ENCODE measurements at regions not wholly inside any gene's neighbourhood (a gene's known extent, or its start where the extent isn't known, plus 50 kb on each side); places are given as distances from the start of the nearest gene placed in this dataset.

- H3K9me3 ChIP-seq (ENCODE audit: control insufficient read depth, low read length) = no peaks in the 10 kb centered on the region
- H3K4me3 ChIP-seq (ENCODE audit: low read length) = no peak overlapping the region
- peak; percentile 85 for DNase-seq (ENCODE audit: low read depth)
- peak overlapping the region; percentile 30 for H3K9ac ChIP-seq (ENCODE audit: low read length)
- no peaks in the 10 kb centered on the region for H3K27me3 ChIP-seq (replicated peaks; ENCODE audit: control insufficient read depth, insufficient read depth, low read length)
- peaks cover 12% of the 10 kb centered on the region for H3K36me3 ChIP-seq (ENCODE audit: control insufficient read depth, insufficient read depth, low read length, severe bottlenecking)
- peaks cover 51% of the 10 kb centered on the region for H3K4me1 ChIP-seq (ENCODE audit: control insufficient read depth, insufficient read depth, low read length)
Measured at GRCh38 chr1:39102537-39103327, 76.6 kb downstream of the NDUFS5 start.

DNA sequence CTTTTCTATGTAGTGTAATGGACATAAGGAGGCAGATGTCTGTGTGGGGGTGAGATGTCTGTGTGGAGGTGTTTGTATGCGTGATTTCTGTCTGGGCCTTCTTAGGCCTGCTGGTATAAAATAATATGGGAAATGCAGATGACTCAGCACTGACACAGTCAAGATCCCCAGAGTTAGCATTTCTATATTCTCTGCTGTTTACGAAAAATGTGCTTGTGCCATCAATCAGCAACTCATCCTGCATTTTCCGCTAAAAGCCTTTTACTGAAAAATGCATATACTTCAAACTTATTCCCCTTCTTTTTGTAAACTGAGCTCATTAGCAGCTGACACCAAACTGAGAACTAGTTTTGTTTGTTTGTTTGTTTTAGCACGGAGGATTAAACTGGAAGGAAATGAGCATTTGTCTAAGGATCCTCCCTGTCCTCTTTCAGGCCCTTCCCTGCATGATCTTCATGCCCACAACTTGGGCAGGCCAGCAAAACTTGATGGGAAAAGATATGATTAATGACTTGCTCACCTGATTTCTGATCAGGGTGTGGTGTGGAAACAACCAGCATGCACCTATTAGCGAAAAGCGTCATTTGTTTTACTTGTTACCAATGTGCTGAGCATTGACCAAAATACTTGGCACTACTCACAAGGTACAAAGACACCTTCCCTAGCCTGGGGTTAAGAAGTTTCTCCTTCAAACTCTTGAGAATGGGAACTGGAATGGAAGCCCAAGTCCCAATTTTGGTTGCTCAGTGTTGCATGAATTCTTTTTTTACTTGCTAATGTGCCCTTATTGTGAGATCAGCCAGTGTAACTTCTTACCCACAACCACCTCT is 77.4 kb downstream of the NDUFS5 start:
- peaks cover 55% of the 10 kb centered on the region for H3K4me1 ChIP-seq (ENCODE audit: control insufficient read depth, insufficient read depth, low read length)
- no peaks in the 10 kb centered on the region for H3K27me3 ChIP-seq (replicated peaks; ENCODE audit: control insufficient read depth, insufficient read depth, low read length)
- no peaks in the 10 kb centered on the region for H3K9me3 ChIP-seq (ENCODE audit: control insufficient read depth, low read length)
- peak; percentile 67 for DNase-seq (ENCODE audit: low read depth)
- peaks cover 9% of the 10 kb centered on the region for H3K36me3 ChIP-seq (ENCODE audit: control insufficient read depth, insufficient read depth, low read length, severe bottlenecking)
- peak overlapping the region; percentile 30 for H3K9ac ChIP-seq (ENCODE audit: low read length)
- no peak overlapping the region for H3K4me3 ChIP-seq (ENCODE audit: low read length)

GRCh38 chr1:39104158-39105060 is 78.3 kb downstream of the NDUFS5 start:
- H3K9ac ChIP-seq (ENCODE audit: low read length) = peak overlapping the region; percentile 88
- no peaks in the 10 kb centered on the region for H3K9me3 ChIP-seq (ENCODE audit: control insufficient read depth, low read length)
- DNase-seq (ENCODE audit: low read depth) = peak; percentile 65
- peak overlapping the region; percentile 87 for H3K4me3 ChIP-seq (ENCODE audit: low read length)
- no peaks in the 10 kb centered on the region for H3K27me3 ChIP-seq (replicated peaks; ENCODE audit: control insufficient read depth, insufficient read depth, low read length)
- peaks cover 6% of the 10 kb centered on the region for H3K36me3 ChIP-seq (ENCODE audit: control insufficient read depth, insufficient read depth, low read length, severe bottlenecking)
- peaks cover 59% of the 10 kb centered on the region for H3K4me1 ChIP-seq (ENCODE audit: control insufficient read depth, insufficient read depth, low read length)

- peak; percentile 89 for DNase-seq (ENCODE audit: low read depth)
- Histone ChIP-seq H3K4me1 (ENCODE audit: control insufficient read depth, insufficient read depth, low read length) (peaks cover 68% of the 10 kb centered on the region), H3K9me3 (ENCODE audit: control insufficient read depth, low read length) (no peaks in the 10 kb centered on the region), H3K4me3 (ENCODE audit: low read length) (peak overlapping the region; percentile 87), H3K27me3 (replicated peaks; ENCODE audit: control insufficient read depth, insufficient read depth, low read length) (no peaks in the 10 kb centered on the region), H3K9ac (ENCODE audit: low read length) (peak overlapping the region; percentile 88), H3K36me3 (ENCODE audit: control insufficient read depth, insufficient read depth, low read length, severe bottlenecking) (no peaks in the 10 kb centered on the region)
Measured at GRCh38 chr1:39105061-39105840, 79.1 kb downstream of the NDUFS5 start.

DNA sequence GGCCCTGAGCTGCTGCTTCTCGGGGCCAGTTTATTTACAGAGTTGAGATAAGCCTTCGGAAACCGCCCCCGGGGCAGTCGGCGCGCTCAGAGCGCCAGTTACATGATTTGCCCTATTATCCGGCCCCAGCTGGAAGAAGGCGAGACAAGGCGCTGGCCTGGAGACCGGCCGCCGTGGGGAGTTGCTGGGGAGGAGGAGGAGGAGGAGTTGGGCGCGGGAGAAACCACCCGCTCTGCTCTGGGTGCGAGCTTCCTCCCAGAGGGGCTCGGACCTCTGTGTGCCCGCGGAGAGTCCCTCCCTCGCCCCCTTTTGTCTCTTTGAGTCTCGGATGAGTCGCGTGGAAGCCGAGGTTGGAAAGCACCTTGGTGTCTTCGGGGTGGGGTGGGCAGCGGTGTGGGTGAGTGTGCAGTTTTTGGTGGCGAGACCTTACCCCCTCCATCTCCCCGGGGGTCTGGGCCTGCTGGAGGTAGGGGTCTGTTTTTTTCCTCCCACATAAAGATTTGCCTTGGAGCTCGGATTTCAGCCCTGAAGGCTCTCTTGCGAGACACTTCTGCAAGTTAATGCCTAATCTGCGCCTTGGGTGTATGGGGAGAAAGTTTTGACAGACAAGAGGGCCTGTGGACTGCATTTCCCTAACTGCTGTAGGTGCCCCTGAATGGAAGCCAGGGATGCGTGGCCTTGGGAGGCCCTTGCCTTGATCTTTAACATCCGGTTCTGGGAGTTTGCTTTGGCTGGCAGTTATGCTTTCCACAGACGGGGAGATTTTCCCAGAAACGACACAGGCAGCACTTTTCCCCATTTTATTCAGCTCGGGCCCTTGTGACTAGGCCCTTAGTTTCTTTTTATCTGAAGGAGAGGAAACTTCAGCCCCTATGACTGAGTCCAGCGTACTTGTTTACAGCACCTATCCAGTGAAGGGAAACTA is 80.0 kb downstream of the NDUFS5 start:
- H3K27me3 ChIP-seq (replicated peaks; ENCODE audit: control insufficient read depth, insufficient read depth, low read length) = no peaks in the 10 kb centered on the region
- no peaks in the 10 kb centered on the region for H3K9me3 ChIP-seq (ENCODE audit: control insufficient read depth, low read length)
- H3K4me3 ChIP-seq (ENCODE audit: low read length) = peak overlapping the region; percentile 87
- H3K9ac ChIP-seq (ENCODE audit: low read length) = peak overlapping the region; percentile 88
- H3K36me3 ChIP-seq (ENCODE audit: control insufficient read depth, insufficient read depth, low read length, severe bottlenecking) = no peaks in the 10 kb centered on the region
- DNase-seq (ENCODE audit: low read depth) = peak; percentile 66
- H3K4me1 ChIP-seq (ENCODE audit: control insufficient read depth, insufficient read depth, low read length) = peaks cover 74% of the 10 kb centered on the region

DNA sequence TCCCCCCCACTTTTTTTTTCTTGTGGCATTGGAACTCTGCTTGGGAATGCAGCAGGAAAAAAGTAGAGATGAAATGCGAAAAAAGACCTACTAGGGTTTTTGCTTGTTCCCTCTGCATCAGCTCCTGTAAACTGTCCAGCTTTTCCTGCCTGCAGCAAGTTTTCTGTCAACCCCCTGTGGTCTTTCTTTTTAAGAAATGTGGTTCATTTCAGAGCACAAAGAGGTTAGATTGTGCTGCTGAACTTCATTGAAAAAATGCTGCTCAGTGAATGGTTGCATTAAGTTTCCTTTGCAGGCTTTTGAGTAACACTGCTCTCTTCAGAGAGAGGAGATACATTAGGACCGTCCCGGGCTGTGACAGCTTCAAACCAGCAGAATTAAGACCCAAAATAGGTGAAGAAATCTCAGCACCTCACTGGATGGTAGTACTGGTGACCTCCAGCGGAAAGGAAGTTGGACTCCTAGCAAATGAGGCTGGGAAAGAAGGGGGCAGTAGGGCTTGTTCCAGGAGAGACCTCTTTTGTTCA is 80.7 kb downstream of the NDUFS5 start:
- Histone ChIP-seq H3K9me3 (ENCODE audit: control insufficient read depth, low read length) (no peaks in the 10 kb centered on the region), H3K27me3 (replicated peaks; ENCODE audit: control insufficient read depth, insufficient read depth, low read length) (no peaks in the 10 kb centered on the region), H3K36me3 (ENCODE audit: control insufficient read depth, insufficient read depth, low read length, severe bottlenecking) (no peaks in the 10 kb centered on the region), H3K4me3 (ENCODE audit: low read length) (peak overlapping the region; percentile 87), H3K4me1 (ENCODE audit: control insufficient read depth, insufficient read depth, low read length) (peaks cover 74% of the 10 kb centered on the region), H3K9ac (ENCODE audit: low read length) (peak overlapping the region; percentile 88)
- no peak for DNase-seq (ENCODE audit: low read depth)

DNA sequence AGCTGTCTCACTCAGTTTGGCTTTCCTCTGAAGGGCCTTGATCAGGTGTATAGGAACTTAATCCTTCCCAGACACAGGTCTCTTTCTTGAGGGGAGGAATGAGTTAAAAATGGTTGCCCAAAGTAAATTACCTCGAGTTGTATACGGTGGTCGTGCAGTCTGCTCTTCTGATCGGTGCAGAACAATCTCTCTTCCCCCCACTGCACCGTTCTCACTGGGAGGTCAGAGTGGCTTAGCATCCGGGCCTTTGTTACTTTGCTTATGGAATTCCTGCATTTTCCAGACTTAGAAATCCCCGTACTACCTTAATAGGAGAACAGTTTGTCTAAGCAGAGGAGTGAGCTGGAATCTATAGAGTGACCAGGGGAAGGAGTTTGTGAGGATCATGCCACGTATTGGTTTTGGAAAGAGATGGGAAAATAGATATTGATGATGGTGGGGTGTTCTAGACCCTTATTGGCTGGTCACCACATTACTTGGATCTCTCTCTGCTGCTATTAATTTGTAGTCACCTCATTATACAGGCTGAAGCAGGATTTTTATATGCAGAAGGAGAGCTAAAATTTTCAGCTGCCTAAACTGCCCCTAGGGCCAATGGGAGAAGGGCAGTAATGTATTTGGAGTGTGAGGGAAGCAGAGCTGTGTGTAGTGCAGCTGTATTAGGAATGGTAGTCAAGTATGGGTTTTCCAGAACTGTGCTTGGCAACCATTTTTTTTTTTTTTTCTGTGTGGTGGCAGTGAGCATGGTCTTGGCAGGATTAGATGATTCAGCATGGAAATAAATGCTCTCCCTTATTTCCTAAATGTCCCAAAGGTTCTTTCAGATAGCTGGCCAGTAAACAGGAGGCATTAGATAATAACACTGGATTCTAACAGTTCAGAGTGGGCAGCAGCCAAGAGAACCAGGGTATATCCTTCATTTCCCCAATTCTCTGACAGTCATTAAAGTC is 81.5 kb downstream of the NDUFS5 start:
- H3K4me3 ChIP-seq (ENCODE audit: low read length) = peak overlapping the region; percentile 87
- H3K27me3 ChIP-seq (replicated peaks; ENCODE audit: control insufficient read depth, insufficient read depth, low read length) = no peaks in the 10 kb centered on the region
- peaks cover under 1% of the 10 kb centered on the region for H3K36me3 ChIP-seq (ENCODE audit: control insufficient read depth, insufficient read depth, low read length, severe bottlenecking)
- no peaks in the 10 kb centered on the region for H3K9me3 ChIP-seq (ENCODE audit: control insufficient read depth, low read length)
- H3K9ac ChIP-seq (ENCODE audit: low read length) = peak overlapping the region; percentile 88
- no peak for DNase-seq (ENCODE audit: low read depth)
- peaks cover 71% of the 10 kb centered on the region for H3K4me1 ChIP-seq (ENCODE audit: control insufficient read depth, insufficient read depth, low read length)

GRCh38 chr1:39109644-39110043 is 83.5 kb downstream of the NDUFS5 start:
- H3K36me3 ChIP-seq (ENCODE audit: control insufficient read depth, insufficient read depth, low read length, severe bottlenecking) = peaks cover 9% of the 10 kb centered on the region
- peaks cover 60% of the 10 kb centered on the region for H3K4me1 ChIP-seq (ENCODE audit: control insufficient read depth, insufficient read depth, low read length)
- DNase-seq (ENCODE audit: low read depth) = no peak
- no peaks in the 10 kb centered on the region for H3K27me3 ChIP-seq (replicated peaks; ENCODE audit: control insufficient read depth, insufficient read depth, low read length)
- peak overlapping the region; percentile 50 for H3K9ac ChIP-seq (ENCODE audit: low read length)
- H3K4me3 ChIP-seq (ENCODE audit: low read length) = no peak overlapping the region
- no peaks in the 10 kb centered on the region for H3K9me3 ChIP-seq (ENCODE audit: control insufficient read depth, low read length)

DNA sequence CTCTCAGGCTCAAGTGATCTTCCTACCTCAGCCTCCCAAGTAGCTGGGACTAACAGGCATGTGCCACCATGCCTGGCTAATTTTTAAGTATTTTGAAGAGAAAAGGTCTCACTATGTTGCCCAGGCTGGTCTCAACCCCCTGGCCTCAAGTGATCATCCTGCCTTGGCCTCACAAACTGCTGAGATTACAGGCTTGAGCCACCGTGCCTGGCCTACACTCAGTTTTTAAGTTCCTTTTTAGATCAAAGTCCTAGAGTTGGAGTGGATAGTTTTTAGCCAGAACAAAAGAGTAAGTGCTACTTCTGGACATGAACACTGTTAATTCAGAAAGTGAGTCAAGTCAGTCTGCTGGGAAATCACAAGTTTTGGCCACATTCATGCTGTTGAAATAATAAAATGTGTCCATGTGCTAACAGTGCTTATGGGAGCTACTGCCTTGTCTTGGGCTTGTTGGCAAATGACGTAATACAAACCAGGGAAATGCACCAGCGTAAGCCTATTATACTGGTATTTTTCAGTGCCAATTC is 84.2 kb downstream of the NDUFS5 start:
- peak overlapping the region; percentile 13 for H3K4me3 ChIP-seq (ENCODE audit: low read length)
- peak overlapping the region; percentile 50 for H3K9ac ChIP-seq (ENCODE audit: low read length)
- DNase-seq (ENCODE audit: low read depth) = peak; percentile 62
- no peaks in the 10 kb centered on the region for H3K27me3 ChIP-seq (replicated peaks; ENCODE audit: control insufficient read depth, insufficient read depth, low read length)
- no peaks in the 10 kb centered on the region for H3K9me3 ChIP-seq (ENCODE audit: control insufficient read depth, low read length)
- peaks cover 9% of the 10 kb centered on the region for H3K36me3 ChIP-seq (ENCODE audit: control insufficient read depth, insufficient read depth, low read length, severe bottlenecking)
- peaks cover 66% of the 10 kb centered on the region for H3K4me1 ChIP-seq (ENCODE audit: control insufficient read depth, insufficient read depth, low read length)

All from adipocyte (in vitro differentiated cells).